ENCODE measurements at regions not wholly inside any gene's neighbourhood (a gene's known extent, or its start where the extent isn't known, plus 50 kb on each side); places are given as distances from the start of the nearest gene placed in this dataset.

DNA sequence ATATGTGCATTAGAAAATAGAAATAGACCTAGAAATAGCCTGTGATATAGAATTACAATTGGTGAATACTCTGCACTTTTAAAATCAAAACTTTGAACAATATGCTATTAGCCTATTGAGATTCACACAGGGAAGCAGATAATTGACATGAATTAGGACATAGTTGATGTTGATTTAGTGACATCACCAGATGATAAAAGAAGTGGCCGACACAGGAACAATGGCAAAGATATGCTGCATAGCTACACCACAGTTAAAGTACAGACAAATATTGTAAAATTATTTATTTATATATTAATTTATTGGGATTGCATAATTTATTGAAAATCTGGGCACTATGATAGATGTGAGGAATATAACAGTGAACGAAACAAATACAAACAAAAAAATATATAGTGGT, 261.5 kb upstream of the CCNH start:
- H3K4me3 Mint-ChIP-seq = no peak overlapping the region
- peaks cover 2% of the 10 kb centered on the region for H3K9me3 Mint-ChIP-seq
- no peaks in the 10 kb centered on the region for H3K36me3 Mint-ChIP-seq
- ATAC-seq (ENCODE audit: low read depth) = no peak
- POLR2A ChIA-PET = no interaction called here
- no peak for DNase-seq
- H3K27me3 Mint-ChIP-seq = peaks cover 2% of the 10 kb centered on the region
- H3K4me1 Mint-ChIP-seq = no peaks in the 10 kb centered on the region
- H3K27ac Mint-ChIP-seq = no peak overlapping the region

DNA sequence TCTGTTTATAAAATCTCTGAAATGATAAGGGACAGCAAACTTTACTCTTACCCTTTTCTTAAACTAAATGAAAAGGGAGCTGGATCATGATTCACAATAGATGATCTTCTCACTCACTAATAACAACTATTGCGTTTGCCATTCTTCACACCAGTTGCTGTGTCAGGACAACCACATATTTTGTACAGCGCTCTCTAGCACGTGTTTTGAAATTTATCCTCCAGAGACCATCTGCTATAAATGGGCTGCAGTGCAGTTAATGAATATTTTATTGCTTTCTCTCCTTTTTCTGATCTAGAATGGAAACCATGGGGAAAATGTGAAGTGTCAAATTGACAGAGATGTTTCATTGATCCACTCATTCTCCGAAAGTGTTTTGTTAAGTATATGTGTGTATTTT, 258.4 kb upstream of the CCNH start:
- no peak overlapping the region for H3K27ac Mint-ChIP-seq

GRCh38 chr5:87665166-87665565, 252.4 kb upstream of the CCNH start:
- Mint-ChIP-seq H3K27me3 (no peaks in the 10 kb centered on the region), H3K4me1 (no peaks in the 10 kb centered on the region), H3K9me3 (no peaks in the 10 kb centered on the region), H3K27ac (no peak overlapping the region), H3K36me3 (no peaks in the 10 kb centered on the region), H3K4me3 (no peak overlapping the region)
- DNase-seq (no peak), ATAC-seq (ENCODE audit: low read depth) (no peak)
- POLR2A ChIA-PET = no interaction called here

More for the DNA sequence above, 258.4 kb upstream of the CCNH start:
- DNase-seq (no peak), ATAC-seq (ENCODE audit: low read depth) (no peak)
- Mint-ChIP-seq H3K36me3 (no peaks in the 10 kb centered on the region), H3K4me1 (no peaks in the 10 kb centered on the region), H3K27me3 (no peaks in the 10 kb centered on the region), H3K9me3 (peaks cover 2% of the 10 kb centered on the region), H3K4me3 (no peak overlapping the region)
- POLR2A ChIA-PET = no interaction called here

DNA sequence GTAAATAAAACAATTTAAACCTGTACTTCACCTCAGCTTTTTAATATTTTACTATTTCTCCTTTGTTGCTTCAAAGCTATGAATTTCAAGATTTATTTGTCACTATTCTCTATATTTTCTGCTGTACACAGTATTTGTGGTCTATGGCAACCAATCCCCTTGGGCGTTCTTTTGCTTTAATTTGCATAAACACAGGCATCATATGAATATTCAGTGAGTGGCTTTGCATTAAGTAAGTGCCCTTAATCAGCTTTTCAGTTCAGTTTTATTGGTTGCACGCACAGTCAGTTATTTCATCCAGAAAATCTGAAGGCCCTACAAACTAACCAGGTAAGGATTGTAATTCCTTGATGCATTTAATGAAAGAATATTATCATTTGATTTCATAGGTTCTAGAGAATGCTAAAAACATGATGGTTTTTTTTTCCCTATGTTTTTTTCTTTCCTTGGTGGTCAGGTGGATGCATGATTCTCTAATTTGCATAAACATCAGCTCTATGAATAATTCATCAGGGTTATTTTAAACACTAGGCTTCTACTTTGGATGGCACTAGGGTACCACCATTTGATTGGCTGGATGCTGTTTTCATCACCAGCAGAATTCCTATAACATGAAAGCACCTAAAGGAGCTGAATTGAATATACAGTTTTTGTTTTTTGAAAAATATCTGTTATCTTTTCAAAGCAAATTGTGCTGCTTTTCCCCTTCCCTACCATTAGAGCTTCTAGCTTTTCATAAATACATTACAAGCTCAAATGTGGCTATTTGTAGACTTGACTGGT, 249.2 kb upstream of the CCNH start:
- Mint-ChIP-seq H3K27ac (no peak overlapping the region), H3K4me3 (no peak overlapping the region), H3K36me3 (no peaks in the 10 kb centered on the region), H3K4me1 (no peaks in the 10 kb centered on the region), H3K27me3 (no peaks in the 10 kb centered on the region), H3K9me3 (no peaks in the 10 kb centered on the region)
- ATAC-seq (ENCODE audit: low read depth) (no peak), DNase-seq (no peak)
- POLR2A ChIA-PET = no interaction called here

DNA sequence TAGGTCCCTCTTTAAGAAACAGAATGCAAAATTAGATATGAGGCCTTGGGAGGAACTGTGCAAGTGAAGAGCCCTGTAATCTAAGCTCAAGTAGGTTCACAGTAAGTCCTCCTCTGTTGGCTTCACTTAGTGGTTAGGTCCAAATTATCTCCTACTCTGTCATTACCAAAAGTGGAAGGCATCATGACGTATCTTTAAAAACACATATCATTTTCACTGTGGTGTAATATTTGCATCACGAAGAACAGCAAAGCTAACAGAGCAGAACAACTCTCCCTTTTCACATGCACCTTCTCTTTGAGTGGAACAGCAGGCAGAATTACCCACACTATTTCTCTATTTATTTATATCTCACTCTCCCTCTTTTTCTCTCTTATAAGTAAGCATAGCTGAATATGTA, 240.5 kb upstream of the CCNH start:
- no peaks in the 10 kb centered on the region for H3K9me3 Mint-ChIP-seq
- no peak overlapping the region for H3K27ac Mint-ChIP-seq
- POLR2A ChIA-PET = no interaction called here
- ATAC-seq (ENCODE audit: low read depth) (no peak), DNase-seq (no peak)
- H3K4me3 Mint-ChIP-seq = no peak overlapping the region
- no peaks in the 10 kb centered on the region for H3K27me3 Mint-ChIP-seq
- no peaks in the 10 kb centered on the region for H3K36me3 Mint-ChIP-seq
- no peaks in the 10 kb centered on the region for H3K4me1 Mint-ChIP-seq

DNA sequence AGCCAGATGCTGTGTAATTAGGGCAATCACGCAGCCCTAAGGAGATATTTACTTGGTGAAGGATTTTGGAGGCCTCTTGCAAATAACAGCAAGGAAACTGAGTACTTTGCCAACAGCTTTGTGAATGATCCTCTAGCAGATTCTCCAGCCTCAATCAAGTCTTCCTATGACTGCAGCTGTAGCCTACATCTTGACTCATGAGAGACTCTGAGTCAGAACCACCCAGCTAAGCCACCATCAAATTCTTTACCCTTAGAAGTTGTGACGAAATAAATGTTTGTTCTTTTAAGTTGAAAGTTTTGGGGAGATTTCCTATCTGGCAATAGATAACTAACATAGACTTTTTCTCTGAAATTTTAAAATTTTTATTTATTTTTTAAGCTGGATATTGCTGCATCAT, 237.6 kb upstream of the CCNH start:
- Mint-ChIP-seq H3K4me1 (no peaks in the 10 kb centered on the region), H3K36me3 (no peaks in the 10 kb centered on the region), H3K4me3 (no peak overlapping the region), H3K27me3 (no peaks in the 10 kb centered on the region), H3K9me3 (no peaks in the 10 kb centered on the region), H3K27ac (no peak overlapping the region)
- DNase-seq (no peak), ATAC-seq (ENCODE audit: low read depth) (no peak)
- POLR2A ChIA-PET = no interaction called here

GRCh38 chr5:87649455-87649854, 236.7 kb upstream of the CCNH start:
- Mint-ChIP-seq H3K36me3 (no peaks in the 10 kb centered on the region), H3K27me3 (no peaks in the 10 kb centered on the region), H3K27ac (no peak overlapping the region), H3K9me3 (no peaks in the 10 kb centered on the region), H3K4me1 (no peaks in the 10 kb centered on the region), H3K4me3 (no peak overlapping the region)
- no peak for DNase-seq
- ATAC-seq (ENCODE audit: low read depth) = no peak
- POLR2A ChIA-PET = no interaction called here

GRCh38 chr5:87645224-87645623, 232.5 kb upstream of the CCNH start:
- DNase-seq (no peak), ATAC-seq (ENCODE audit: low read depth) (no peak)
- Mint-ChIP-seq H3K27me3 (no peaks in the 10 kb centered on the region), H3K4me1 (no peaks in the 10 kb centered on the region), H3K9me3 (no peaks in the 10 kb centered on the region), H3K36me3 (no peaks in the 10 kb centered on the region), H3K4me3 (no peak overlapping the region), H3K27ac (no peak overlapping the region)
- POLR2A ChIA-PET = no interaction called here

DNA sequence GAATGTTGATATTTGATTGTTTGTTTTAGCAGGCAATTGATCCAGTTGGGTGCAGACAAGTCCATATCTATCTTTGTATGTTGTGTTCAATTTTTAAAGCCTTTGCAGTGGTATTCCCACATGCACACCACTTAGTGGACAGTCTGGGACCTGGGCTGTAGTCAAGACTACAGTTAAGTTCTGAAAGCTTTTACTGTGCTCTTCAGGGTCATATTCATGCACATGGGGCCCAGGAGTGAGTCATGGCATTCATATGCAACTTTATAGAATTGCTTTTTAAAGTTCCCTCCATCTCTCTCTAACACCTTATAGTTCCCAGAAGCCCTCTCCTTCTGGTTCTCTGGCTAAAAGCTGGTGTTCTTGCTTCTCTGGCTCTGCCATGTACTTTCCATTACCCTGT, 228.2 kb upstream of the CCNH start:
- POLR2A ChIA-PET = no interaction called here
- Mint-ChIP-seq H3K4me3 (no peak overlapping the region), H3K27ac (no peak overlapping the region), H3K9me3 (no peaks in the 10 kb centered on the region), H3K27me3 (no peaks in the 10 kb centered on the region), H3K4me1 (no peaks in the 10 kb centered on the region), H3K36me3 (no peaks in the 10 kb centered on the region)
- DNase-seq (no peak), ATAC-seq (ENCODE audit: low read depth) (no peak)

GRCh38 chr5:87627363-87627762, 214.6 kb upstream of the CCNH start:
- DNase-seq (no peak), ATAC-seq (ENCODE audit: low read depth) (no peak)
- Mint-ChIP-seq H3K27ac (no peak overlapping the region), H3K4me3 (no peak overlapping the region), H3K4me1 (no peaks in the 10 kb centered on the region), H3K36me3 (no peaks in the 10 kb centered on the region), H3K27me3 (peaks cover 7% of the 10 kb centered on the region), H3K9me3 (no peaks in the 10 kb centered on the region)
- POLR2A ChIA-PET = no interaction called here

DNA sequence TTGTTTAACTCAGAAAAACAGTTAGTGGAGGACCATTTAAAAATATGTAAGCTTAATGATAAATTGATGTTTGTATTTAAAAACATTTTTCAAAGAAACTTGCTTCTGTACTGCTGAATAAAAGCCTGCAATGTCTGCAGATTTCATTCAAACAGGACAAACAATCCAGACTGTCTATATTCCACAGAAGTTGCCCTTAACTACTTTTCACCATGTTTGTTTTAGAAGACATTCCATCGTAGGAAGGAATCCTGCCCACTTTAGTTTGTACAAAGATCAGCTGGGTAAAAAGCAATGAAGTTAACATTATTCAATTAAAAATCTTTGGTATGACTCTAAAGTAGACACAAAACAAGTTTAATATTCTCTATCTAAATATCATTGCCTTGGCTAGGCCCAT, 195.7 kb upstream of the CCNH start:
- ATAC-seq (ENCODE audit: low read depth) (no peak), DNase-seq (no peak)
- Mint-ChIP-seq H3K4me1 (no peaks in the 10 kb centered on the region), H3K27me3 (no peaks in the 10 kb centered on the region), H3K9me3 (no peaks in the 10 kb centered on the region), H3K4me3 (no peak overlapping the region), H3K36me3 (no peaks in the 10 kb centered on the region), H3K27ac (no peak overlapping the region)
- POLR2A ChIA-PET = no interaction called here

DNA sequence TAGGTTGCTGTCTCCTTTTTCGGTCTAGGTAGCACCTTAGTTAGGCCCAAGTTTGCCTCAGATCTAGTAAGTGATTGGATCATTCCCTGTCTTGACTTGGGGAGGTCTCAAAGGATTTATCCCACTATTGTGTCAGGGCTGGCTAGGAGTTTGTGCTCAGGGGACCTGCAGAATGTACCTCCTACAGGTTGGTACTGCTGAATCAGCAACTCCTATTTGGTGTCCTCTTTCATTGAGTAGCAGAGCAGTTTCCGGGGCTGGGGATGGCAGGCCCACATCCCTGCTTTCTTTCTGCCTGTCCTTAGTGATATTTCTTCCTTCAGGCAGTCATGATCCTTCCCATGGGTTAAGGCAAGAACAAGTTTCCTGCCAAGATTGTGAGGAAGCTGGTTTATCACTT, 192.9 kb upstream of the CCNH start:
- DNase-seq = no peak
- H3K27ac Mint-ChIP-seq = no peak overlapping the region
- H3K9me3 Mint-ChIP-seq = no peaks in the 10 kb centered on the region

DNA sequence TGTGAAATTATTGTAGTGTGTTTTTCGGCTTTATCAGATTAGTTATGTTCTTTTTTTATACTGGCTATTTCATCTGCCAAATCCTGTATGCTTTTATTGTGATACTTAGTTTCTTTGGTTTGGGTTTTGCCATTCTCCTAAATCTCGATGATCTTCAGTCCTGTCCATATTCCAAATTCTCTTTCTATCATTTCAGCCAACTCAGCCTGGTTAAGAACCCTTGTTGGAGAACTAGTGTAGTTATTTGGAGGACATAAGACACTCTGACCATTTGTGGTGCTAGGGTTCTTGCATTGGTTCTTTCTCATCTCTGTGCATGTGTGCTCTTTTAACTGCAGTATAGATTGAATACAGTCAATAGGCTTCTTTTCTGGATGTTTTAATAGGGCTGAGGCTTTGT, 187.0 kb upstream of the CCNH start:
- Mint-ChIP-seq H3K27ac (no peak overlapping the region), H3K4me1 (no peaks in the 10 kb centered on the region), H3K36me3 (no peaks in the 10 kb centered on the region), H3K4me3 (no peak overlapping the region), H3K9me3 (peaks cover 3% of the 10 kb centered on the region), H3K27me3 (no peaks in the 10 kb centered on the region)
- DNase-seq = no peak
- POLR2A ChIA-PET = no interaction called here
- ATAC-seq (ENCODE audit: low read depth) = no peak

More for the DNA sequence above, 192.9 kb upstream of the CCNH start:
- H3K27me3 Mint-ChIP-seq = no peaks in the 10 kb centered on the region
- POLR2A ChIA-PET = no interaction called here
- H3K4me1 Mint-ChIP-seq = no peaks in the 10 kb centered on the region
- no peaks in the 10 kb centered on the region for H3K36me3 Mint-ChIP-seq
- no peak for ATAC-seq (ENCODE audit: low read depth)
- no peak overlapping the region for H3K4me3 Mint-ChIP-seq

GRCh38 chr5:87598460-87598859, 185.7 kb upstream of the CCNH start:
- H3K36me3 Mint-ChIP-seq = no peaks in the 10 kb centered on the region
- POLR2A ChIA-PET = no interaction called here
- H3K4me3 Mint-ChIP-seq = no peak overlapping the region
- ATAC-seq (ENCODE audit: low read depth) (no peak), DNase-seq (no peak)
- no peaks in the 10 kb centered on the region for H3K27me3 Mint-ChIP-seq
- H3K9me3 Mint-ChIP-seq = peaks cover 3% of the 10 kb centered on the region
- H3K4me1 Mint-ChIP-seq = no peaks in the 10 kb centered on the region
- no peak overlapping the region for H3K27ac Mint-ChIP-seq

- DNase-seq (no peak), ATAC-seq (ENCODE audit: low read depth) (no peak)
- no peaks in the 10 kb centered on the region for H3K36me3 Mint-ChIP-seq
- H3K4me3 Mint-ChIP-seq = no peak overlapping the region
- peaks cover 3% of the 10 kb centered on the region for H3K9me3 Mint-ChIP-seq
- POLR2A ChIA-PET = no interaction called here
- H3K27me3 Mint-ChIP-seq = no peaks in the 10 kb centered on the region
- H3K4me1 Mint-ChIP-seq = no peaks in the 10 kb centered on the region
- H3K27ac Mint-ChIP-seq = no peak overlapping the region
These were observed 181.8 kb upstream of the CCNH start for GRCh38 chr5:87594566-87594965.

Measured in activated naive CD8-positive, alpha-beta T cell treated with anti-CD3 and anti-CD28 coated beads, Interleukin-2, amount 10 ng/mL, durations not matched to agents 7 days and 5 days (primary cell).